ENCODE measurements at regions not wholly inside any gene's neighbourhood (a gene's known extent, or its start where the extent isn't known, plus 50 kb on each side); places are given as distances from the start of the nearest gene placed in this dataset.
"Not testable (repeated sequence)": the region's sequence is repeated elsewhere in the genome, so short reads cannot be mapped to it uniquely, and the experiment has no call there.

GRCh38 chr6:130725551-130725950 lies 101.7 kb upstream of the SMLR1 start:
- H3K79me1 ChIP-seq (replicated peaks; ENCODE audit: low read length, poor library complexity, severe bottlenecking) = no peaks in the 10 kb centered on the region
- H4K8ac ChIP-seq (ENCODE audit: low read length) = no peak overlapping the region
- no peak overlapping the region for H2BK15ac ChIP-seq (ENCODE audit: low read depth, poor library complexity, severe bottlenecking)
- H3K36me3 ChIP-seq (ENCODE audit: control insufficient read depth in 1 of 2, insufficient read depth in 2 of 2, low read depth in 1 of 2, low read length in 2 of 2) = no peaks in the 10 kb centered on the region
- no peak overlapping the region for H3K4me3 ChIP-seq (ENCODE audit: insufficient read depth in 1 of 2, low read depth in 1 of 2, low read length in 2 of 2)
- no peak overlapping the region for H3K4ac ChIP-seq (ENCODE audit: low read depth in 1 of 2, low read length in 2 of 2)
- no peak overlapping the region for H3K18ac ChIP-seq (ENCODE audit: low read depth in 1 of 2, low read length in 2 of 2)
- no peak overlapping the region for H3K4me2 ChIP-seq (ENCODE audit: low read length, poor library complexity, severe bottlenecking)
- no peak overlapping the region for H3K9ac ChIP-seq (ENCODE audit: low read length)
- H2BK5ac ChIP-seq (ENCODE audit: low read depth, low read length, poor library complexity, severe bottlenecking) = no peak overlapping the region
- H3K27ac ChIP-seq (ENCODE audit: low read length, poor library complexity, severe bottlenecking) = no peak overlapping the region
- H3K14ac ChIP-seq (ENCODE audit: low read length in 2 of 2) = no peak overlapping the region
- no peak overlapping the region for H2AK5ac ChIP-seq (ENCODE audit: low read length, severe bottlenecking)
- no peak for DNase-seq
- H3K23ac ChIP-seq (ENCODE audit: low read length in 2 of 2) = no peak overlapping the region
- H2AFZ ChIP-seq (ENCODE audit: low read depth, low read length) = no peak overlapping the region
- H2BK12ac ChIP-seq (ENCODE audit: low read length in 2 of 2) = no peak overlapping the region
- no peaks in the 10 kb centered on the region for H3K4me1 ChIP-seq (ENCODE audit: control insufficient read depth, insufficient read depth, low read depth, low read length)
- H2BK120ac ChIP-seq (ENCODE audit: low read depth, low read length) = no peak overlapping the region
- H3K27me3 ChIP-seq (ENCODE audit: control insufficient read depth in 1 of 2, insufficient read depth in 1 of 2, low read length in 2 of 2) = no peaks in the 10 kb centered on the region
- H3K9me3 ChIP-seq (ENCODE audit: control insufficient read depth, low read length) = no peaks in the 10 kb centered on the region
- H4K91ac ChIP-seq (ENCODE audit: low read length) = no peak overlapping the region

DNA sequence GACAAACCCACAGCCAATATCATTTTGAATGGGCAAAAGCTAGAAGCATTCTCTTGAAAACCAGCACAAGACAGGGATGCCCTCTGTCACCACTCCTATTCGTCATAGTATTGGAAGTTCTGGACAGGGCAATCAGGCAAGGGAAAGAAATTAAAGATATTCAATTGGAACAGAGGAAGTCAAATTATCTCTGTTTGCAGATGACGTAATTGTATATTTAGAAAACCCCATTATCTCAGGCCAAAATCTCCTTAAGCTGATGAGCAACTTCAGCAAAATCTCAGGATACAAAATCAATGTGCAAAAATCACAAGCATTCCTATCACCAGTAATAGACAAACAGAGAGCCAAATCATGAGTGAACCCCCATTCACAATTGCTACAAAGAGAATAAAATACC lies 99.1 kb upstream of the SMLR1 start:
- not testable (repeated sequence) for H3K79me1 ChIP-seq (replicated peaks; ENCODE audit: low read length, poor library complexity, severe bottlenecking); H3K36me3 ChIP-seq (ENCODE audit: control insufficient read depth in 1 of 2, insufficient read depth in 2 of 2, low read depth in 1 of 2, low read length in 2 of 2); H2BK120ac ChIP-seq (ENCODE audit: low read depth, low read length); H3K23ac ChIP-seq (ENCODE audit: low read length in 2 of 2); H3K4ac ChIP-seq (ENCODE audit: low read depth in 1 of 2, low read length in 2 of 2); H3K4me3 ChIP-seq (ENCODE audit: insufficient read depth in 1 of 2, low read depth in 1 of 2, low read length in 2 of 2); DNase-seq; H3K9ac ChIP-seq (ENCODE audit: low read length); H3K4me1 ChIP-seq (ENCODE audit: control insufficient read depth, insufficient read depth, low read depth, low read length); H2BK15ac ChIP-seq (ENCODE audit: low read depth, poor library complexity, severe bottlenecking); H3K9me3 ChIP-seq (ENCODE audit: control insufficient read depth, low read length); H3K18ac ChIP-seq (ENCODE audit: low read depth in 1 of 2, low read length in 2 of 2); H2BK12ac ChIP-seq (ENCODE audit: low read length in 2 of 2); H3K14ac ChIP-seq (ENCODE audit: low read length in 2 of 2); H4K8ac ChIP-seq (ENCODE audit: low read length); H3K27me3 ChIP-seq (ENCODE audit: control insufficient read depth in 1 of 2, insufficient read depth in 1 of 2, low read length in 2 of 2); H3K4me2 ChIP-seq (ENCODE audit: low read length, poor library complexity, severe bottlenecking); H2AFZ ChIP-seq (ENCODE audit: low read depth, low read length); H2BK5ac ChIP-seq (ENCODE audit: low read depth, low read length, poor library complexity, severe bottlenecking); H2AK5ac ChIP-seq (ENCODE audit: low read length, severe bottlenecking); H4K91ac ChIP-seq (ENCODE audit: low read length); H3K27ac ChIP-seq (ENCODE audit: low read length, poor library complexity, severe bottlenecking)
- WGBS = 83% methylated on average over 1 of the region's 2 CpGs

GRCh38 chr6:130730600-130730999 lies 96.6 kb upstream of the SMLR1 start:
- H2AK5ac ChIP-seq (ENCODE audit: low read length, severe bottlenecking) = no peak overlapping the region
- H3K4me3 ChIP-seq (ENCODE audit: insufficient read depth in 1 of 2, low read depth in 1 of 2, low read length in 2 of 2) = no peak overlapping the region
- H3K4me1 ChIP-seq (ENCODE audit: control insufficient read depth, insufficient read depth, low read depth, low read length) = no peaks in the 10 kb centered on the region
- no peaks in the 10 kb centered on the region for H3K79me1 ChIP-seq (replicated peaks; ENCODE audit: low read length, poor library complexity, severe bottlenecking)
- H2AFZ ChIP-seq (ENCODE audit: low read depth, low read length) = no peak overlapping the region
- no peak overlapping the region for H3K4ac ChIP-seq (ENCODE audit: low read depth in 1 of 2, low read length in 2 of 2)
- no peaks in the 10 kb centered on the region for H3K27me3 ChIP-seq (ENCODE audit: control insufficient read depth in 1 of 2, insufficient read depth in 1 of 2, low read length in 2 of 2)
- no peak overlapping the region for H4K91ac ChIP-seq (ENCODE audit: low read length)
- no peaks in the 10 kb centered on the region for H3K9me3 ChIP-seq (ENCODE audit: control insufficient read depth, low read length)
- H2BK5ac ChIP-seq (ENCODE audit: low read depth, low read length, poor library complexity, severe bottlenecking) = no peak overlapping the region
- no peak overlapping the region for H3K23ac ChIP-seq (ENCODE audit: low read length in 2 of 2)
- H3K14ac ChIP-seq (ENCODE audit: low read length in 2 of 2) = no peak overlapping the region
- H3K18ac ChIP-seq (ENCODE audit: low read depth in 1 of 2, low read length in 2 of 2) = no peak overlapping the region
- no peaks in the 10 kb centered on the region for H3K36me3 ChIP-seq (ENCODE audit: control insufficient read depth in 1 of 2, insufficient read depth in 2 of 2, low read depth in 1 of 2, low read length in 2 of 2)
- H3K27ac ChIP-seq (ENCODE audit: low read length, poor library complexity, severe bottlenecking) = no peak overlapping the region
- no peak overlapping the region for H2BK12ac ChIP-seq (ENCODE audit: low read length in 2 of 2)
- H2BK120ac ChIP-seq (ENCODE audit: low read depth, low read length) = no peak overlapping the region
- no peak for DNase-seq
- H4K8ac ChIP-seq (ENCODE audit: low read length) = no peak overlapping the region
- no peak overlapping the region for H3K4me2 ChIP-seq (ENCODE audit: low read length, poor library complexity, severe bottlenecking)
- no peak overlapping the region for H2BK15ac ChIP-seq (ENCODE audit: low read depth, poor library complexity, severe bottlenecking)
- no peak overlapping the region for H3K9ac ChIP-seq (ENCODE audit: low read length)

GRCh38 chr6:130734161-130734560 lies 93.0 kb upstream of the SMLR1 start:
- no peak overlapping the region for H4K91ac ChIP-seq (ENCODE audit: low read length)
- H2AFZ ChIP-seq (ENCODE audit: low read depth, low read length) = no peak overlapping the region
- no peak overlapping the region for H3K23ac ChIP-seq (ENCODE audit: low read length in 2 of 2)
- no peak overlapping the region for H3K27ac ChIP-seq (ENCODE audit: low read length, poor library complexity, severe bottlenecking)
- no peaks in the 10 kb centered on the region for H3K4me1 ChIP-seq (ENCODE audit: control insufficient read depth, insufficient read depth, low read depth, low read length)
- no peak overlapping the region for H2BK120ac ChIP-seq (ENCODE audit: low read depth, low read length)
- no peak overlapping the region for H2AK5ac ChIP-seq (ENCODE audit: low read length, severe bottlenecking)
- H3K4ac ChIP-seq (ENCODE audit: low read depth in 1 of 2, low read length in 2 of 2) = no peak overlapping the region
- H3K14ac ChIP-seq (ENCODE audit: low read length in 2 of 2) = no peak overlapping the region
- WGBS = 98% methylated on average over 3 of the region's 3 CpGs
- H4K8ac ChIP-seq (ENCODE audit: low read length) = no peak overlapping the region
- H3K4me3 ChIP-seq (ENCODE audit: insufficient read depth in 1 of 2, low read depth in 1 of 2, low read length in 2 of 2) = no peak overlapping the region
- no peak overlapping the region for H2BK5ac ChIP-seq (ENCODE audit: low read depth, low read length, poor library complexity, severe bottlenecking)
- no peak overlapping the region for H2BK15ac ChIP-seq (ENCODE audit: low read depth, poor library complexity, severe bottlenecking)
- H3K4me2 ChIP-seq (ENCODE audit: low read length, poor library complexity, severe bottlenecking) = no peak overlapping the region
- no peak overlapping the region for H2BK12ac ChIP-seq (ENCODE audit: low read length in 2 of 2)
- no peaks in the 10 kb centered on the region for H3K9me3 ChIP-seq (ENCODE audit: control insufficient read depth, low read length)
- H3K18ac ChIP-seq (ENCODE audit: low read depth in 1 of 2, low read length in 2 of 2) = no peak overlapping the region
- no peaks in the 10 kb centered on the region for H3K36me3 ChIP-seq (ENCODE audit: control insufficient read depth in 1 of 2, insufficient read depth in 2 of 2, low read depth in 1 of 2, low read length in 2 of 2)
- no peaks in the 10 kb centered on the region for H3K79me1 ChIP-seq (replicated peaks; ENCODE audit: low read length, poor library complexity, severe bottlenecking)
- no peaks in the 10 kb centered on the region for H3K27me3 ChIP-seq (ENCODE audit: control insufficient read depth in 1 of 2, insufficient read depth in 1 of 2, low read length in 2 of 2)
- no peak overlapping the region for H3K9ac ChIP-seq (ENCODE audit: low read length)
- DNase-seq = no peak
